Vagina (tissue), 2 donors: ENCODE measurements at regions not wholly inside any gene's neighbourhood (a gene's known extent, or its start where the extent isn't known, plus 50 kb on each side); places are given as distances from the start of the nearest gene placed in this dataset.

ENCODE experiments used
- POLR2A ChIP-seq, 2 donors: fragments of 450-650 bp; IDR thresholded peaks; one replicate each; pipeline ENCODE4 v1.6.1; 2017; ENCODE audit warnings: antibody characterized with exemption in 2 of 2, mild to moderate bottlenecking in 2 of 2, moderate library complexity in 2 of 2
- POLR2AphosphoS5 ChIP-seq, 2 donors: sonication (generic); formaldehyde crosslinking; IDR thresholded peaks; one replicate each; pipeline ENCODE4 v1.9.0; 2017; ENCODE audit warnings: antibody characterized with exemption in 2 of 2, mild to moderate bottlenecking in 2 of 2, low read depth in 1 of 2; ENCODE audit not compliant: insufficient read depth in 1 of 2
- TF ChIP-seq, protein P1 (sequence below), 3 experiments: fragments of 450-650 bp in 2 of 3; fragments of 200-600 bp in 1 of 3; sonication (generic) in 1 of 3; IDR thresholded peaks; one replicate each; pipeline ENCODE4 v1.5.1; 2017 to 2019; ENCODE audit warnings: antibody characterized with exemption in 3 of 3, mild to moderate bottlenecking in 2 of 3, moderate library complexity in 2 of 3

DNA sequence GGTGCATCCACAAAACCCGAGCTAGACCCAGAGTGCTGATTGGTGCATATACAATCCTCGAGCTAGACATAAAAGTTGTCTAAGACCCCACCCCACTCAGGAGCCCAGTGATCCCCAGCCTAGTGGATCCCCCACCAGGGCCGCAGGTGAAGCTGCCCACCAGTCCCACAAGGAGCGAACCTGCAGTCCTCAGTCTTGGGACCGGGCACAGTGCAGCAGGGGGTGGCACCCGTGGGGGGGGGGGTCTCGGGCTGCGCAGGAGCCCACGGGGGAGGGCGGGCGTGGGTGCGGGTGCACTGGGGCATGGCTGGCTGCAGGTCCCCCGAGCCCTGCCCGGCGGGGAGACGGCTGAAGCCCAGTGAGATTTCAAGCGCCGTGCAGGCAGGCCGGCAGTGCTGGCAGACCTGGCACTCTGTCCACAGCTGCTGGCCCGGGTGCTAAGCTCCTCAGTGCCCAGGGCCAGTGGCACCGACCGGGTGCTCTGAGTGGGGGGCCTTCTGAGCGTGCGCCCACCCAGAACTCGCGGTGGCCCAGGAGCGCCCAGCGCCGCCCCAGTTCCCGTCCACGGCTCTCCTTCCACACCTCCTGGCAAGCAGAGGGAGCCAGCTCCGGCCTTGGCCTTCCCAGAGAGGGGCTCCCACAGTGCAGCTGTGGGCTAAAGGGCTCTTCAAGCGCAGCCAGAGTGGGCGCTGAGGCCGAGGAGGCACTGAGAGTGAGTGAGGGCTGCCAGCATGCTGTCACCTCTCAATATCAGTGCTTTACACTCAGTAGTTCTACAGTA lies 989.1 kb downstream of the FAM181B start:
- TF ChIP-seq POLR2AphosphoS5 (IDR thresholded peaks at IDR 0.05; ENCODE audit: insufficient read depth in 1 of 2, low read depth in 1 of 2) (no peak), POLR2A (IDR thresholded peaks at IDR 0.05) (no peak)
- TF ChIP-seq, protein P1, sequence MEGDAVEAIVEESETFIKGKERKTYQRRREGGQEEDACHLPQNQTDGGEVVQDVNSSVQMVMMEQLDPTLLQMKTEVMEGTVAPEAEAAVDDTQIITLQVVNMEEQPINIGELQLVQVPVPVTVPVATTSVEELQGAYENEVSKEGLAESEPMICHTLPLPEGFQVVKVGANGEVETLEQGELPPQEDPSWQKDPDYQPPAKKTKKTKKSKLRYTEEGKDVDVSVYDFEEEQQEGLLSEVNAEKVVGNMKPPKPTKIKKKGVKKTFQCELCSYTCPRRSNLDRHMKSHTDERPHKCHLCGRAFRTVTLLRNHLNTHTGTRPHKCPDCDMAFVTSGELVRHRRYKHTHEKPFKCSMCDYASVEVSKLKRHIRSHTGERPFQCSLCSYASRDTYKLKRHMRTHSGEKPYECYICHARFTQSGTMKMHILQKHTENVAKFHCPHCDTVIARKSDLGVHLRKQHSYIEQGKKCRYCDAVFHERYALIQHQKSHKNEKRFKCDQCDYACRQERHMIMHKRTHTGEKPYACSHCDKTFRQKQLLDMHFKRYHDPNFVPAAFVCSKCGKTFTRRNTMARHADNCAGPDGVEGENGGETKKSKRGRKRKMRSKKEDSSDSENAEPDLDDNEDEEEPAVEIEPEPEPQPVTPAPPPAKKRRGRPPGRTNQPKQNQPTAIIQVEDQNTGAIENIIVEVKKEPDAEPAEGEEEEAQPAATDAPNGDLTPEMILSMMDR (IDR thresholded peaks at IDR 0.05): no peak
